K562 (cell line): ENCODE measurements at regions not wholly inside any gene's neighbourhood (a gene's known extent, or its start where the extent isn't known, plus 50 kb on each side); places are given as distances from the start of the nearest gene placed in this dataset.

ENCODE experiments used
- ATAC-seq: fragments of 200-7000 bp; cut with Tn5 transposase; 3 replicates; pipeline ENCODE4 v1.9.1; 2020; ENCODE audit warnings: moderate library complexity
- BruUV-seq: library from RNA; stranded (reverse); fragments of 400-500 nt; replicated peaks from 2 replicates; lab custom pipeline; 2021; lab: Mats Ljungman, UMichigan
- CTCF ChIA-PET: fragments of 300-600 bp; formaldehyde crosslinking; extraction: SDS; loops from one replicate; lab custom pipeline; 2021; ENCODE audit warnings: low intra/inter-chr PET ratio; lab: Yijun Ruan, JAX
- POLR2A ChIA-PET: fragments of 300-600, 350-650 bp; sonication (Branson Sonifier 250); formaldehyde crosslinking; extraction: SDS; loops from one replicate; lab custom pipeline; 2021; ENCODE audit warnings: antibody characterized with exemption, inconsistent platforms; lab: Yijun Ruan, JAX
- DNase-seq, 4 experiments: peaks; one replicate each; pipeline versions ENCODE4 v3.0.0 to v3.0.0-alpha.2; 2011 to 2018; ENCODE audit warnings: low spot score in 3 of 4, mixed read lengths in 3 of 4; ENCODE audit errors: extremely low read depth in 1 of 4
- FAIRE-seq: peaks from 2 replicates; lab custom pipeline; 2011; peaks lifted over from hg19 to GRCh38; lab: Jason Lieb, UNC
- H2AFZ ChIP-seq: 2 replicates; pipeline ENCODE4 v1.6.0; 2011; ENCODE audit warnings: low read depth, low read length, control low read depth, inconsistent platforms
- H3K27ac ChIP-seq: fragments of 200-600 bp; 3 replicates; pipeline ENCODE4 v1.8.0; 2011; ENCODE audit warnings: low read depth, mild to moderate bottlenecking, control low read depth, inconsistent platforms, low read length, moderate library complexity, mixed read lengths; ENCODE audit errors: extremely low read depth
- H3K27me3 ChIP-seq, 2 experiments: fragments of 300-600 bp in 1 of 2; 2 replicates in 1 of 2; 3 replicates in 1 of 2; pipeline versions ENCODE4 v1.6.0 to v1.8.0; 2011; ENCODE audit warnings: inconsistent platforms in 2 of 2, low read length in 2 of 2, mild to moderate bottlenecking in 1 of 2, mixed read lengths in 1 of 2, moderate library complexity in 1 of 2; ENCODE audit not compliant: control insufficient read depth in 2 of 2, insufficient read depth in 2 of 2
- H3K36me3 ChIP-seq: fragments of 300-600 bp; 3 replicates; pipeline ENCODE4 v1.8.0; 2011; ENCODE audit warnings: mild to moderate bottlenecking, low read length, inconsistent platforms; ENCODE audit not compliant: control insufficient read depth, insufficient read depth
- H3K4me1 ChIP-seq, 2 experiments: fragments of 200-600 bp in 1 of 2; replicated peaks in 1 of 2; 2 replicates in 1 of 2; 3 replicates in 1 of 2; pipeline versions ENCODE4 v1.5.1 to v1.8.0; 2011; ENCODE audit warnings: inconsistent platforms in 2 of 2, low read length in 2 of 2, mild to moderate bottlenecking in 1 of 2, mixed read lengths in 1 of 2, moderate library complexity in 1 of 2; ENCODE audit not compliant: control insufficient read depth in 2 of 2, insufficient read depth in 2 of 2
- H3K4me2 ChIP-seq: 2 replicates; pipeline ENCODE4 v1.6.1; 2011; ENCODE audit warnings: low read length, control low read depth, inconsistent platforms, mixed read lengths; ENCODE audit not compliant: insufficient read depth
- H3K4me3 ChIP-seq: fragments of 200-600 bp; sonication (generic), shearing (Covaris generic); 2 replicates; pipeline ENCODE4 v1.5.1; 2016; ENCODE audit warnings: control low read depth, inconsistent platforms
- H3K79me2 ChIP-seq: fragments of 200-600 bp; 3 replicates; pipeline ENCODE4 v1.8.0; 2011; ENCODE audit warnings: low read length, inconsistent platforms; ENCODE audit not compliant: control insufficient read depth, insufficient read depth
- H3K9ac ChIP-seq, 2 experiments: 2 replicates each; pipeline versions ENCODE4 v1.6.0 to v1.6.1; 2011; ENCODE audit warnings: low read depth in 2 of 2, low read length in 2 of 2, control low read depth in 1 of 2, inconsistent platforms in 1 of 2, mild to moderate bottlenecking in 1 of 2, mixed read lengths in 1 of 2; ENCODE audit not compliant: insufficient read depth in 1 of 2
- H3K9me1 ChIP-seq: one replicate; pipeline ENCODE4 v1.6.0; 2011; ENCODE audit warnings: inconsistent platforms, mild to moderate bottlenecking, low read length, moderate library complexity; ENCODE audit not compliant: control insufficient read depth, insufficient read depth
- H3K9me3 ChIP-seq: replicated peaks from 2 replicates; pipeline ENCODE4 v1.5.1; 2011; ENCODE audit warnings: low read depth, low read length, inconsistent platforms; ENCODE audit not compliant: control insufficient read depth, insufficient read depth
- H4K20me1 ChIP-seq: replicated peaks from 2 replicates; pipeline ENCODE4 v1.6.1; 2011; ENCODE audit warnings: low read length, inconsistent platforms, mixed read lengths; ENCODE audit not compliant: control insufficient read depth, insufficient read depth
- ASH1L ChIP-seq: fragments of 450-650 bp; IDR thresholded peaks from 2 replicates; pipeline ENCODE4 v1.6.1; 2018; ENCODE audit warnings: borderline replicate concordance, mild to moderate bottlenecking, low read depth; ENCODE audit not compliant: partially characterized antibody
- KHSRP ChIP-seq: fragments of 450-650 bp; IDR thresholded peaks from 2 replicates; pipeline ENCODE4 v1.6.1; 2017
- NRF1 ChIP-seq, 2 experiments: fragments of 450-650 bp; IDR thresholded peaks in 1 of 2; conservative IDR thresholded peaks in 1 of 2; 2 replicates each; pipeline ENCODE4 v1.6.1; 2014; ENCODE audit warnings: mild to moderate bottlenecking in 2 of 2
- POLR2A ChIP-seq: fragments of 450-650 bp; conservative IDR thresholded peaks from 2 replicates; pipeline ENCODE4 v1.6.1; 2016
- POLR2AphosphoS2 ChIP-seq: IDR thresholded peaks from 2 replicates; pipeline ENCODE4 v1.6.1; 2012; ENCODE audit warnings: low read length, improper control_type of control experiment
- POLR2G ChIP-seq: fragments of 200-400 bp; formaldehyde crosslinking; IDR thresholded peaks from 2 replicates; pipeline ENCODE4 v1.6.1; 2017; ENCODE audit warnings: low read depth, mild to moderate bottlenecking, antibody characterized with exemption, low read length, moderate library complexity
- RFX7 ChIP-seq: fragments of 250-450 bp; sonication (Bioruptor Pico); IDR thresholded peaks from 2 replicates; pipeline ENCODE4 v1.5.1; 2021; ENCODE audit warnings: mild to moderate bottlenecking
- SMARCA4 ChIP-seq: fragments of 450-650 bp; IDR thresholded peaks from 2 replicates; pipeline ENCODE4 v1.6.1; 2016
- TAF1 ChIP-seq: IDR thresholded peaks from 2 replicates; pipeline ENCODE4 v1.6.1; 2011; ENCODE audit warnings: mild to moderate bottlenecking, low read length, moderate library complexity; ENCODE audit not compliant: insufficient read depth, control insufficient read depth, severe bottlenecking; ENCODE audit errors: extremely low read depth
- U2AF2 ChIP-seq: fragments of 200-400 bp; formaldehyde crosslinking; optimal IDR thresholded peaks from 2 replicates; pipeline ENCODE3; 2017; ENCODE audit warnings: low read depth, mild to moderate bottlenecking, low read length
- ZNF347 ChIP-seq: fragments of 450-650 bp; formaldehyde crosslinking; IDR thresholded peaks from 2 replicates; pipeline ENCODE4 v1.4.0; 2020; ENCODE audit warnings: low read depth, mild to moderate bottlenecking, moderate library complexity
- WGBS: fragments of 100-300 bp; shearing (Covaris generic); methylation state at CpG from one replicate; pipeline ENCODE4 v1.1.6; 2016; ENCODE audit warnings: low coverage, mixed read lengths; ENCODE audit not compliant: insufficient coverage; ENCODE audit errors: missing lambda C conversion rate; 5-methylcytosine and 5-hydroxymethylcytosine counted together
- in situ Hi-C: fragments of 300-500 bp; cut with MboI; formaldehyde crosslinking; loops from 4 replicates; pipeline ENCODE4 v1.15.0; 2018; ENCODE audit warnings: inconsistent platforms, mixed read lengths
- intact Hi-C: fragments of 100-400 bp; cut with micrococcal nuclease; formaldehyde crosslinking; loops from 2 replicates; pipeline ENCODE4 v1.14.2; 2022
- TF ChIP-seq, protein P1 (sequence below): fragments of 250-450 bp; sonication (Bioruptor Pico); IDR thresholded peaks from 2 replicates; pipeline ENCODE4 v1.9.0; 2021; ENCODE audit warnings: mild to moderate bottlenecking, inconsistent platforms
- TF ChIP-seq, protein P2 (sequence below), 2 experiments: fragments of 450-650 bp; formaldehyde crosslinking in 1 of 2; IDR thresholded peaks; 2 replicates each; pipeline versions ENCODE4 v1.4.0 to v1.6.1; 2014 to 2020; ENCODE audit warnings: mild to moderate bottlenecking in 2 of 2, borderline replicate concordance in 1 of 2, low read depth in 1 of 2

DNA sequence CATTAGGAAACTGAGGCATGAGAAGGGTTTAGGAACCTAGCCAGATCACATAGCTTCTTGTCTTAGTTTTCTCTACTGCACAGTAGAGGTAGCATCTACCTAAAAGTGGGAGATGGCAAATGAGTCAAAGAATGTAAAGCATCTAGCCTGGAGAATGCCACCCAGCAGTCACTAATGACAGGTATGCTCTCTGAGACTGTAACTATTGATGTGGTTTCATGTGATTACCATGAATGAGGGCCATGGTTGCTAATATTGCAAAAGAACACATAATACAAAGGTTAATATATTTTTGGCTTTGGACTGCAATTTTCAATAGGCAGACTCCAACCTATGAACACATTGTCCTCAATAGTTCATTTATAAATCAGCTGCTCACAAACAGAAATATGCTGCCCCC, 389.9 kb downstream of the GRIN2B start (continued):
- TF ChIP-seq ASH1L (no peak), POLR2A (no peak)

DNA sequence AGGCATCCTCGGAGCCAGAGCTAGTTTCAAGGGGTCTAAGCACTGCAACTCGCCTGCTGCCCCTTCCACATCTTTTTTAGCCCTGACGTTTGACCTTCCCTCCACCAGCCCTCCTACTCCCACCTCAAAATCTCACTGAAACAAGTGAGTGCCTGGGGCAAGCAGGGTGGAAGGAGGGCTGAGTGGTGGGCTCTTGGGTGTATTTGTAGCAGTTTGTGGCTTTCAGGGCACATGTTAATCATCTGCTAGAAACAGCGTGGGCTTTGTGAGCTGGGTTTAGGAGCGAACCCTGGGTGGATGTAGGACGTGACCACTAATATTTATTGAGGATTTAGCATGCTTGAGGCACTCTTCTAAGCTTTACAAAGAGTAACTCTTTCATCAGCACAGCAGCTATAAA, 390.3 kb downstream of the GRIN2B start:
- no peak overlapping the region for H2AFZ ChIP-seq
- H3K9me1 ChIP-seq = no peaks in the 10 kb centered on the region
- POLR2A ChIA-PET = no interaction called here
- no peak overlapping the region for H3K4me2 ChIP-seq
- H3K36me3 ChIP-seq = no peaks in the 10 kb centered on the region
- H3K27ac ChIP-seq = no peak overlapping the region
- no peaks in the 10 kb centered on the region for H3K79me2 ChIP-seq
- no peaks in the 10 kb centered on the region for H3K27me3 ChIP-seq
- CTCF ChIA-PET = no interaction called here
- ATAC-seq = no peak
- FAIRE-seq = no peak
- H3K4me1 ChIP-seq = no peaks in the 10 kb centered on the region
- DNase-seq = no peak
- no peaks in the 10 kb centered on the region for H3K9me3 ChIP-seq
- BruUV-seq = no TSS peak
- no peaks in the 10 kb centered on the region for H4K20me1 ChIP-seq
- no peak overlapping the region for H3K9ac ChIP-seq
- 0% methylated on average over 6 of the region's 6 CpGs for WGBS
- in situ Hi-C loops (no loop called here), intact Hi-C loops (no loop called here)
- no peak overlapping the region for H3K4me3 ChIP-seq
- TF ChIP-seq NRF1 (conservative IDR thresholded peaks at IDR 0.05 in 1 of 2, IDR thresholded peaks at IDR 0.05 in 1 of 2) (no peak), TAF1 (no peak), KHSRP (no peak), SMARCA4 (no peak), U2AF2 (no peak), RFX7 (CRISPR knock-in tag) (no peak), ZNF347 (CRISPR knock-in tag) (no peak), POLR2AphosphoS2 (no peak), POLR2G (no peak)
- TF ChIP-seq, protein P1, sequence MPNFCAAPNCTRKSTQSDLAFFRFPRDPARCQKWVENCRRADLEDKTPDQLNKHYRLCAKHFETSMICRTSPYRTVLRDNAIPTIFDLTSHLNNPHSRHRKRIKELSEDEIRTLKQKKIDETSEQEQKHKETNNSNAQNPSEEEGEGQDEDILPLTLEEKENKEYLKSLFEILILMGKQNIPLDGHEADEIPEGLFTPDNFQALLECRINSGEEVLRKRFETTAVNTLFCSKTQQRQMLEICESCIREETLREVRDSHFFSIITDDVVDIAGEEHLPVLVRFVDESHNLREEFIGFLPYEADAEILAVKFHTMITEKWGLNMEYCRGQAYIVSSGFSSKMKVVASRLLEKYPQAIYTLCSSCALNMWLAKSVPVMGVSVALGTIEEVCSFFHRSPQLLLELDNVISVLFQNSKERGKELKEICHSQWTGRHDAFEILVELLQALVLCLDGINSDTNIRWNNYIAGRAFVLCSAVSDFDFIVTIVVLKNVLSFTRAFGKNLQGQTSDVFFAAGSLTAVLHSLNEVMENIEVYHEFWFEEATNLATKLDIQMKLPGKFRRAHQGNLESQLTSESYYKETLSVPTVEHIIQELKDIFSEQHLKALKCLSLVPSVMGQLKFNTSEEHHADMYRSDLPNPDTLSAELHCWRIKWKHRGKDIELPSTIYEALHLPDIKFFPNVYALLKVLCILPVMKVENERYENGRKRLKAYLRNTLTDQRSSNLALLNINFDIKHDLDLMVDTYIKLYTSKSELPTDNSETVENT (CRISPR knock-in tag) = no peak
- TF ChIP-seq, protein P2, sequence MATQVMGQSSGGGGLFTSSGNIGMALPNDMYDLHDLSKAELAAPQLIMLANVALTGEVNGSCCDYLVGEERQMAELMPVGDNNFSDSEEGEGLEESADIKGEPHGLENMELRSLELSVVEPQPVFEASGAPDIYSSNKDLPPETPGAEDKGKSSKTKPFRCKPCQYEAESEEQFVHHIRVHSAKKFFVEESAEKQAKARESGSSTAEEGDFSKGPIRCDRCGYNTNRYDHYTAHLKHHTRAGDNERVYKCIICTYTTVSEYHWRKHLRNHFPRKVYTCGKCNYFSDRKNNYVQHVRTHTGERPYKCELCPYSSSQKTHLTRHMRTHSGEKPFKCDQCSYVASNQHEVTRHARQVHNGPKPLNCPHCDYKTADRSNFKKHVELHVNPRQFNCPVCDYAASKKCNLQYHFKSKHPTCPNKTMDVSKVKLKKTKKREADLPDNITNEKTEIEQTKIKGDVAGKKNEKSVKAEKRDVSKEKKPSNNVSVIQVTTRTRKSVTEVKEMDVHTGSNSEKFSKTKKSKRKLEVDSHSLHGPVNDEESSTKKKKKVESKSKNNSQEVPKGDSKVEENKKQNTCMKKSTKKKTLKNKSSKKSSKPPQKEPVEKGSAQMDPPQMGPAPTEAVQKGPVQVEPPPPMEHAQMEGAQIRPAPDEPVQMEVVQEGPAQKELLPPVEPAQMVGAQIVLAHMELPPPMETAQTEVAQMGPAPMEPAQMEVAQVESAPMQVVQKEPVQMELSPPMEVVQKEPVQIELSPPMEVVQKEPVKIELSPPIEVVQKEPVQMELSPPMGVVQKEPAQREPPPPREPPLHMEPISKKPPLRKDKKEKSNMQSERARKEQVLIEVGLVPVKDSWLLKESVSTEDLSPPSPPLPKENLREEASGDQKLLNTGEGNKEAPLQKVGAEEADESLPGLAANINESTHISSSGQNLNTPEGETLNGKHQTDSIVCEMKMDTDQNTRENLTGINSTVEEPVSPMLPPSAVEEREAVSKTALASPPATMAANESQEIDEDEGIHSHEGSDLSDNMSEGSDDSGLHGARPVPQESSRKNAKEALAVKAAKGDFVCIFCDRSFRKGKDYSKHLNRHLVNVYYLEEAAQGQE (IDR thresholded peaks at IDR 0.05; ENCODE audit: borderline replicate concordance) = no peak
- TF ChIP-seq, protein P2 (CRISPR knock-in tag; IDR thresholded peaks at IDR 0.05; ENCODE audit: low read depth) = no peak
